ENCODE measurements at regions not wholly inside any gene's neighbourhood (a gene's known extent, or its start where the extent isn't known, plus 50 kb on each side); places are given as distances from the start of the nearest gene placed in this dataset.
"Not testable (repeated sequence)": the region's sequence is repeated elsewhere in the genome, so short reads cannot be mapped to it uniquely, and the experiment has no call there.

- H3K27ac ChIP-seq, result peak overlapping the region; percentile 5 to 68 (median 62)
- peak; percentile 87 to 90 for DNase-seq
- no peaks in the 10 kb centered on the region for H3K27me3 ChIP-seq
- intact Hi-C loops (cut with DNase I), result no loop called here
- H3K9me3 ChIP-seq, result no peaks in the 10 kb centered on the region
- TF ChIP-seq CTCF (IDR thresholded peaks at IDR 0.05) (no peak), POLR2A (IDR thresholded peaks at IDR 0.05) (no peak)
- WGBS, 2 donors, result 41 to 58% methylated on average over 7 of the region's 7 CpGs
- no peaks in the 10 kb centered on the region for H3K36me3 ChIP-seq
- H3K4me3 ChIP-seq (replicated peaks in 1 of 3), result no peak overlapping the region
- peaks cover 9 to 34% of the 10 kb centered on the region in 2 donors for H3K4me1 ChIP-seq
Observed at GRCh38 chr10:121324678-121325213, 273.5 kb downstream of the FGFR2 start.

GRCh38 chr10:121325490-121326231 lies 272.6 kb downstream of the FGFR2 start:
- TF ChIP-seq CTCF (IDR thresholded peaks at IDR 0.05) (no peak), POLR2A (IDR thresholded peaks at IDR 0.05) (no peak)
- intact Hi-C loops (cut with DNase I), result no loop called here
- DNase-seq, result no peak
- Histone ChIP-seq H3K9me3 (no peaks in the 10 kb centered on the region), H3K27ac (peak overlapping the region; percentile 5 to 68 (median 62)), H3K36me3 (no peaks in the 10 kb centered on the region), H3K4me3 (replicated peaks in 1 of 3) (no peak overlapping the region), H3K4me1 (peaks cover 9 to 35% of the 10 kb centered on the region in 2 donors), H3K27me3 (no peaks in the 10 kb centered on the region)
- WGBS, 2 donors, result 83 to 84% methylated on average over 5 of the region's 5 CpGs

- Histone ChIP-seq H3K36me3 (no peaks in the 10 kb centered on the region), H3K4me3 (replicated peaks in 1 of 3) (no peak overlapping the region), H3K4me1 (peaks cover 9 to 45% of the 10 kb centered on the region in 2 donors), H3K27me3 (no peaks in the 10 kb centered on the region), H3K27ac (no peak overlapping the region), H3K9me3 (no peaks in the 10 kb centered on the region)
- DNase-seq, result no peak
- WGBS, 2 donors, result 85 to 93% methylated on average over 4 of the region's 4 CpGs
- intact Hi-C loops (cut with DNase I), result no loop called here
- TF ChIP-seq POLR2A (IDR thresholded peaks at IDR 0.05), result no peak
- TF ChIP-seq CTCF (IDR thresholded peaks at IDR 0.05), result no peak
Observed at GRCh38 chr10:121326905-121327304, 271.3 kb downstream of the FGFR2 start.

- no peak for DNase-seq
- 40 to 100% methylated on average over 1 of the region's 1 CpG for WGBS, 2 donors
- peaks cover 9 to 42% of the 10 kb centered on the region in 2 donors for H3K4me1 ChIP-seq
- TF ChIP-seq POLR2A (IDR thresholded peaks at IDR 0.05) (no peak), CTCF (IDR thresholded peaks at IDR 0.05) (no peak)
- no peaks in the 10 kb centered on the region for H3K27me3 ChIP-seq
- no peaks in the 10 kb centered on the region for H3K36me3 ChIP-seq
- no peak overlapping the region for H3K4me3 ChIP-seq (replicated peaks in 1 of 3)
- H3K27ac ChIP-seq, result no peak overlapping the region
- no peaks in the 10 kb centered on the region for H3K9me3 ChIP-seq
- intact Hi-C loops (cut with DNase I), result no loop called here
Observed at GRCh38 chr10:121327727-121328126, 270.5 kb downstream of the FGFR2 start.

- H3K4me1 ChIP-seq, result peaks cover 6 to 36% of the 10 kb centered on the region in 2 donors
- H3K27ac ChIP-seq; H3K27me3 ChIP-seq; H3K4me3 ChIP-seq (replicated peaks in 1 of 3); H3K9me3 ChIP-seq; H3K36me3 ChIP-seq; DNase-seq; intact Hi-C loops (cut with DNase I): not testable (repeated sequence)
- 98% methylated on average over 4 of the region's 4 CpGs for WGBS, 2 donors
Observed at GRCh38 chr10:121329631-121330030, 268.6 kb downstream of the FGFR2 start.

All from thyroid gland (tissue), 4 donors.